ENCODE measurements at regions not wholly inside any gene's neighbourhood (a gene's known extent, or its start where the extent isn't known, plus 50 kb on each side); places are given as distances from the start of the nearest gene placed in this dataset.

DNA sequence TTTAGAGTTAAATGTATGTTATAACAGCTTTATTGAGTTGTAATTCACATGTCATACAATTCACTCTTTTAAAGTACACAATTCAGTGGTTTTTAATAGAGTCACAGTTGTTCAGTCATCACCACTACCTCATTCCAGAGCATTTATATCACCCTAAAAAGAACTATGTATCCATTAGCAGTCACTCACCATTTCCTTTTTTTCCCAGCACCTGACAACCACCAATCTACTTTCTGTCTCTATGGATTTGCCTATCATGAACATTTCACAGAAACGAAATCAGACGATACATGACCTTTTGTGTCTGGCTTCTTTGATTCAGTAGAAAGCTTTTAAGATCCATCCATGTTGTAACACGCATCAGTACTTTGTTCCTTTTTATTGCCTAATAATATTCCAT is 52.9 kb upstream of the FRAS1 start:
- H3K4me2 ChIP-seq (ENCODE audit: insufficient read depth, low read length) = no peak overlapping the region
- no peaks in the 10 kb centered on the region; a peak in 1 of 5 replicates for H3K4me1 ChIP-seq (replicated peaks in 1 of 2; ENCODE audit: control insufficient read depth in 2 of 2, insufficient read depth in 2 of 2, low read length in 2 of 2)
- WGBS (ENCODE audit: insufficient coverage, low coverage, missing lambda C conversion rate) = 0% methylated on average over 3 of the region's 3 CpGs
- no peaks in the 10 kb centered on the region for H3K36me3 ChIP-seq (ENCODE audit: control insufficient read depth, insufficient read depth, low read length)
- H3K9me3 ChIP-seq (replicated peaks; ENCODE audit: control insufficient read depth, insufficient read depth, low read depth, low read length) = no peaks in the 10 kb centered on the region
- no peaks in the 10 kb centered on the region for H3K79me2 ChIP-seq (ENCODE audit: control insufficient read depth, insufficient read depth, low read length)
- no peaks in the 10 kb centered on the region for H4K20me1 ChIP-seq (replicated peaks; ENCODE audit: control insufficient read depth, insufficient read depth, low read length)
- no peaks in the 10 kb centered on the region for H3K9me1 ChIP-seq (ENCODE audit: control insufficient read depth, insufficient read depth, low read length)
- H3K4me3 ChIP-seq = no peak overlapping the region
- intact Hi-C loops (cut with micrococcal nuclease) (no loop called here), in situ Hi-C loops (cut with MboI) (no loop called here)
- H3K27me3 ChIP-seq (ENCODE audit: control insufficient read depth in 2 of 2, insufficient read depth in 2 of 2, low read length in 2 of 2) = no peaks in the 10 kb centered on the region; a peak in 2 of 5 replicates
- ChIA-PET POLR2A (interaction anchor here (1.2 kb wide), 1 partner anchor 13 kb away, joined by 3 read pairs; no protein-coding TSS in a partner anchor), CTCF (ENCODE audit: low intra/inter-chr PET ratio) (no interaction called here)
- no TSS peak for BruUV-seq (replicated peaks)
- H2AFZ ChIP-seq (ENCODE audit: low read depth, low read length) = no peak overlapping the region
- H3K27ac ChIP-seq (ENCODE audit: extremely low read depth, low read depth, low read length) = no peak overlapping the region
- no peak for ATAC-seq
- no peak overlapping the region for H3K9ac ChIP-seq (ENCODE audit: insufficient read depth in 1 of 2, low read depth in 2 of 2, low read length in 2 of 2)
- no peak for DNase-seq (ENCODE audit: extremely low read depth in 1 of 4, low spot score in 3 of 4)
- TF ChIP-seq SMC3 (conservative IDR thresholded peaks at IDR 0.05; ENCODE audit: insufficient read depth, low read depth, low read length) (no peak), SRSF3 (IDR thresholded peaks at IDR 0.05; ENCODE audit: insufficient read depth, low read length) (no peak), ZNF41 (CRISPR knock-in tag; conservative IDR thresholded peaks at IDR 0.05) (no peak), SIX5 (IDR thresholded peaks at IDR 0.05; ENCODE audit: borderline replicate concordance in 1 of 2, insufficient read depth in 1 of 2, low read depth in 1 of 2, low read length in 2 of 2) (no peak), ARID1B (IDR thresholded peaks at IDR 0.05) (no peak), DNMT1 (IDR thresholded peaks at IDR 0.05) (no peak), HMGXB4 (CRISPR knock-in tag; IDR thresholded peaks at IDR 0.05) (no peak), RBM25 (IDR thresholded peaks at IDR 0.05; ENCODE audit: low read depth, low read length, severe bottlenecking) (no peak), RFX5 (IDR thresholded peaks at IDR 0.05; ENCODE audit: low read depth, low read length) (no peak), SMARCA4 (IDR thresholded peaks at IDR 0.05) (no peak), MEF2D (tag; conservative IDR thresholded peaks at IDR 0.05; ENCODE audit: low read depth) (no peak), ZEB2 (IDR thresholded peaks at IDR 0.05) (no peak), ELF2 (CRISPR knock-in tag; IDR thresholded peaks at IDR 0.05) (no peak)
- TF ChIP-seq, protein P1, sequence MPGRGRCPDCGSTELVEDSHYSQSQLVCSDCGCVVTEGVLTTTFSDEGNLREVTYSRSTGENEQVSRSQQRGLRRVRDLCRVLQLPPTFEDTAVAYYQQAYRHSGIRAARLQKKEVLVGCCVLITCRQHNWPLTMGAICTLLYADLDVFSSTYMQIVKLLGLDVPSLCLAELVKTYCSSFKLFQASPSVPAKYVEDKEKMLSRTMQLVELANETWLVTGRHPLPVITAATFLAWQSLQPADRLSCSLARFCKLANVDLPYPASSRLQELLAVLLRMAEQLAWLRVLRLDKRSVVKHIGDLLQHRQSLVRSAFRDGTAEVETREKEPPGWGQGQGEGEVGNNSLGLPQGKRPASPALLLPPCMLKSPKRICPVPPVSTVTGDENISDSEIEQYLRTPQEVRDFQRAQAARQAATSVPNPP (IDR thresholded peaks at IDR 0.05; ENCODE audit: borderline replicate concordance, insufficient read depth, insufficient read length) = no peak
- TF ChIP-seq, protein P2, sequence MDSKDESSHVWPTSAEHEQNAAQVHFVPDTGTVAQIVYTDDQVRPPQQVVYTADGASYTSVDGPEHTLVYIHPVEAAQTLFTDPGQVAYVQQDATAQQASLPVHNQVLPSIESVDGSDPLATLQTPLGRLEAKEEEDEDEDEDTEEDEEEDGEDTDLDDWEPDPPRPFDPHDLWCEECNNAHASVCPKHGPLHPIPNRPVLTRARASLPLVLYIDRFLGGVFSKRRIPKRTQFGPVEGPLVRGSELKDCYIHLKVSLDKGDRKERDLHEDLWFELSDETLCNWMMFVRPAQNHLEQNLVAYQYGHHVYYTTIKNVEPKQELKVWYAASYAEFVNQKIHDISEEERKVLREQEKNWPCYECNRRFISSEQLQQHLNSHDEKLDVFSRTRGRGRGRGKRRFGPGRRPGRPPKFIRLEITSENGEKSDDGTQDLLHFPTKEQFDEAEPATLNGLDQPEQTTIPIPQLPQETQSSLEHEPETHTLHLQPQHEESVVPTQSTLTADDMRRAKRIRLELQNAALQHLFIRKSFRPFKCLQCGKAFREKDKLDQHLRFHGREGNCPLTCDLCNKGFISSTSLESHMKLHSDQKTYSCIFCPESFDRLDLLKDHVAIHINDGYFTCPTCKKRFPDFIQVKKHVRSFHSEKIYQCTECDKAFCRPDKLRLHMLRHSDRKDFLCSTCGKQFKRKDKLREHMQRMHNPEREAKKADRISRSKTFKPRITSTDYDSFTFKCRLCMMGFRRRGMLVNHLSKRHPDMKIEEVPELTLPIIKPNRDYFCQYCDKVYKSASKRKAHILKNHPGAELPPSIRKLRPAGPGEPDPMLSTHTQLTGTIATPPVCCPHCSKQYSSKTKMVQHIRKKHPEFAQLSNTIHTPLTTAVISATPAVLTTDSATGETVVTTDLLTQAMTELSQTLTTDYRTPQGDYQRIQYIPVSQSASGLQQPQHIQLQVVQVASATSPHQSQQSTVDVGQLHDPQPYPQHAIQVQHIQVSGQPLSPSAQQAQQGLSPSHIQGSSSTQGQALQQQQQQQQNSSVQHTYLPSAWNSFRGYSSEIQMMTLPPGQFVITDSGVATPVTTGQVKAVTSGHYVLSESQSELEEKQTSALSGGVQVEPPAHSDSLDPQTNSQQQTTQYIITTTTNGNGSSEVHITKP (IDR thresholded peaks at IDR 0.05; ENCODE audit: partially characterized antibody) = no peak
- no peak for FAIRE-seq

Data from K562 (cell line).